IPS-NIHi11 (cell line): ENCODE measurements at regions not wholly inside any gene's neighbourhood (a gene's known extent, or its start where the extent isn't known, plus 50 kb on each side); places are given as distances from the start of the nearest gene placed in this dataset.
"Not testable (repeated sequence)": the region's sequence is repeated elsewhere in the genome, so short reads cannot be mapped to it uniquely, and the experiment has no call there.

Experiments used
- DNase-seq: peaks from one replicate; pipeline ENCODE4 v3.0.0; 2012; ENCODE audit warnings: mixed read lengths, low spot score

- DNase-seq: no peak
Measured at GRCh38 chr6:88454658-88455057, 288.5 kb upstream of the CNR1 start.

- no peak for DNase-seq
Measured at GRCh38 chr6:88449770-88450169, 283.6 kb upstream of the CNR1 start.

- DNase-seq: no peak
Measured at GRCh38 chr6:88445188-88445965, 279.2 kb upstream of the CNR1 start.

GRCh38 chr6:88443554-88443953 lies 277.4 kb upstream of the CNR1 start:
- no peak for DNase-seq

GRCh38 chr6:88442737-88443136 lies 276.6 kb upstream of the CNR1 start:
- DNase-seq: no peak

GRCh38 chr6:88441346-88441745 lies 275.2 kb upstream of the CNR1 start:
- DNase-seq: no peak

GRCh38 chr6:88428068-88428467 lies 261.9 kb upstream of the CNR1 start:
- DNase-seq: no peak

- DNase-seq: no peak
Measured at GRCh38 chr6:88426005-88426404, 259.9 kb upstream of the CNR1 start.

GRCh38 chr6:88422831-88423230 lies 256.7 kb upstream of the CNR1 start:
- no peak for DNase-seq

GRCh38 chr6:88420967-88421488 lies 254.9 kb upstream of the CNR1 start:
- not testable (repeated sequence) for DNase-seq

GRCh38 chr6:88418921-88419810 lies 253.0 kb upstream of the CNR1 start:
- not testable (repeated sequence) for DNase-seq

- not testable (repeated sequence) for DNase-seq
Measured at GRCh38 chr6:88417361-88417760, 251.2 kb upstream of the CNR1 start.

GRCh38 chr6:88413459-88413858 lies 247.3 kb upstream of the CNR1 start:
- no peak for DNase-seq

GRCh38 chr6:88408355-88408754 lies 242.2 kb upstream of the CNR1 start:
- not testable (repeated sequence) for DNase-seq

GRCh38 chr6:88406674-88407073 lies 240.5 kb upstream of the CNR1 start:
- DNase-seq: not testable (repeated sequence)

- DNase-seq: no peak
Measured at GRCh38 chr6:88403486-88403885, 237.3 kb upstream of the CNR1 start.

GRCh38 chr6:88402909-88403308 lies 236.8 kb upstream of the CNR1 start:
- no peak for DNase-seq

- not testable (repeated sequence) for DNase-seq
Measured at GRCh38 chr6:88390998-88391397, 224.9 kb upstream of the CNR1 start.

- DNase-seq: no peak
Measured at GRCh38 chr6:88388589-88388988, 222.4 kb upstream of the CNR1 start.

- DNase-seq: no peak
Measured at GRCh38 chr6:88386167-88386566, 220.0 kb upstream of the CNR1 start.

GRCh38 chr6:88383183-88383582 lies 217.0 kb upstream of the CNR1 start:
- no peak for DNase-seq

- no peak for DNase-seq
Measured at GRCh38 chr6:88381289-88381642, 215.1 kb upstream of the CNR1 start.
